ENCODE measurements at regions not wholly inside any gene's neighbourhood (a gene's known extent, or its start where the extent isn't known, plus 50 kb on each side); places are given as distances from the start of the nearest gene placed in this dataset.

DNA sequence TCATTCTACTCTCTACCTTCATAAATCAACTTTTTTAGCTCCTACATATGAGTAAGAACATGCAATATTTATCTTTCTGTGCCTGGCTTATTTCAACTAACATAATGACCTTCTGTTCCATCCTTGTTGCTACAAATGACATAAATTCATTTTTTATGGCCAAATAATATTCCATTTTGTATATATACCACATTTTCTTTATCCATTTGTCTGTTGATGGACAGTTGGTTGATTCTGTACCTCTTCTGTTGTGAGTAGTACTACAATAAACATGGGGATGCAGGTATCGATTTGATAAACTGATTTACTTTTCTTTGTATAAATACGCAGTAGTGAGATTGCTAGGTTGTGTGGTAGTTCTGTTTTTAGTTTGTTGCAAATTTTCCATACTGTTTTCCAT lies 279.5 kb upstream of the NFIA start (continued):
- no peak for TF ChIP-seq RFX5 (IDR thresholded peaks at IDR 0.05; ENCODE audit: borderline replicate concordance, low read depth, low read length)
- no peak for TF ChIP-seq TAF7 (optimal IDR thresholded peaks at IDR 0.05; ENCODE audit: borderline replicate concordance, low read depth, low read length)
- TF ChIP-seq JUN (IDR thresholded peaks at IDR 0.05; ENCODE audit: low read depth, low read length) = no peak
- no peak for TF ChIP-seq TBP (IDR thresholded peaks at IDR 0.05; ENCODE audit: low read depth, low read length)
- no peak for TF ChIP-seq CHD1 (IDR thresholded peaks at IDR 0.05; ENCODE audit: low read depth, low read length)
